Hepatocyte (in vitro differentiated cells): ENCODE measurements at regions not wholly inside any gene's neighbourhood (a gene's known extent, or its start where the extent isn't known, plus 50 kb on each side); places are given as distances from the start of the nearest gene placed in this dataset.

ENCODE experiments used
- CTCF ChIP-seq: fragments of 200-600 bp; sonication (generic); IDR thresholded peaks from 2 replicates; pipeline ENCODE4 v1.5.1; 2016; ENCODE audit warnings: antibody characterized with exemption, mild to moderate bottlenecking; ENCODE audit not compliant: poor library complexity
- EZH2 ChIP-seq: fragments of 200-600 bp; sonication (generic); IDR thresholded peaks from 2 replicates; pipeline ENCODE4 v1.6.1; 2016; ENCODE audit warnings: antibody characterized with exemption, mild to moderate bottlenecking, borderline replicate concordance

GRCh38 chr15:95479308-95479707, 851.2 kb upstream of the NR2F2 start:
- TF ChIP-seq CTCF (no peak), EZH2 (no peak)
